Testis (tissue), 2 donors: ENCODE measurements at regions not wholly inside any gene's neighbourhood (a gene's known extent, or its start where the extent isn't known, plus 50 kb on each side); places are given as distances from the start of the nearest gene placed in this dataset.

ENCODE experiments used
- DNase-seq: peaks from one replicate; pipeline ENCODE4 v3.0.0-alpha.2; 2019
- H3K27ac ChIP-seq, 2 donors: fragments of 200-600 bp; sonication (generic); one replicate each; pipeline ENCODE4 v1.5.1; 2019
- H3K27me3 ChIP-seq: fragments of 200-600 bp; sonication (generic); one replicate; pipeline ENCODE4 v1.5.1; 2019
- H3K36me3 ChIP-seq: fragments of 200-600 bp; sonication (generic); one replicate; pipeline ENCODE4 v1.5.1; 2017; ENCODE audit warnings: low read depth; ENCODE audit errors: missing control alignments
- H3K4me1 ChIP-seq: fragments of 200-600 bp; sonication (generic); one replicate; pipeline ENCODE4 v1.5.1; 2019
- H3K4me3 ChIP-seq, 2 donors: fragments of 200-600 bp; sonication (generic); one replicate each; pipeline ENCODE4 v1.5.1; 2017 to 2019
- H3K9me3 ChIP-seq: fragments of 200-600 bp; sonication (generic); one replicate; pipeline ENCODE4 v1.5.1; 2017
- POLR2A ChIP-seq: fragments of 450-650 bp; IDR thresholded peaks from one replicate; pipeline ENCODE4 v1.6.1; 2017; ENCODE audit warnings: antibody characterized with exemption, mild to moderate bottlenecking, moderate library complexity
- WGBS, 2 donors: methylation state at CpG; one replicate each; pipeline ENCODE4 v1.1.5; 2018; 5-methylcytosine and 5-hydroxymethylcytosine counted together
- intact Hi-C: fragments of 100-400 bp; cut with DNase I; formaldehyde crosslinking; loops from one replicate; pipeline ENCODE4 v1.15.1; 2023; ENCODE audit warnings: low total_unique reads
- TF ChIP-seq, protein P1 (sequence below), 3 experiments: fragments of 450-650 bp in 2 of 3; fragments of 200-600 bp in 1 of 3; sonication (generic) in 1 of 3; IDR thresholded peaks; one replicate each; pipeline ENCODE4 v1.5.1; 2016 to 2019; ENCODE audit warnings: antibody characterized with exemption in 3 of 3, mild to moderate bottlenecking in 2 of 3, moderate library complexity in 1 of 3

DNA sequence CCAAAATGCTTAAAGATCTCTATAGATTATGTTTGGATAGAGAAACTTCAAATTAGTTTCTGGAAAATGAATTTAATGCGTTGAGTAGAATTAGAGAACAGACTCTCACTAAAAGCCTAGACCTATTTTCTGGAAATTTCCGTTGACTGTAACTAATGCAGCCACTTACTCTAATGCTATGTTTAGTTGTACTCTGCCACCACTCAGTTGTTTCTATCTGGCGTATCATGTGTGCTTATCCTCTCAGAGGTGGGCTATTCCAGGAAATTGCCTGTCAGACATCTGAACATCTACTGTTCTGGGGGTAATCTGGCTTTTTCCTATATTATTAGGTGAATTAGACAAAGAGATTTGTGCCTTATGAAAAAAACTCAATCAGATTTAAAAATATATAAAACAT is 347.1 kb upstream of the FSTL5 start:
- Histone ChIP-seq H3K27me3 (no peaks in the 10 kb centered on the region), H3K27ac (no peak overlapping the region), H3K4me1 (no peaks in the 10 kb centered on the region), H3K36me3 (no peaks in the 10 kb centered on the region), H3K4me3 (no peak overlapping the region), H3K9me3 (no peaks in the 10 kb centered on the region)
- TF ChIP-seq POLR2A: no peak
- TF ChIP-seq, protein P1, sequence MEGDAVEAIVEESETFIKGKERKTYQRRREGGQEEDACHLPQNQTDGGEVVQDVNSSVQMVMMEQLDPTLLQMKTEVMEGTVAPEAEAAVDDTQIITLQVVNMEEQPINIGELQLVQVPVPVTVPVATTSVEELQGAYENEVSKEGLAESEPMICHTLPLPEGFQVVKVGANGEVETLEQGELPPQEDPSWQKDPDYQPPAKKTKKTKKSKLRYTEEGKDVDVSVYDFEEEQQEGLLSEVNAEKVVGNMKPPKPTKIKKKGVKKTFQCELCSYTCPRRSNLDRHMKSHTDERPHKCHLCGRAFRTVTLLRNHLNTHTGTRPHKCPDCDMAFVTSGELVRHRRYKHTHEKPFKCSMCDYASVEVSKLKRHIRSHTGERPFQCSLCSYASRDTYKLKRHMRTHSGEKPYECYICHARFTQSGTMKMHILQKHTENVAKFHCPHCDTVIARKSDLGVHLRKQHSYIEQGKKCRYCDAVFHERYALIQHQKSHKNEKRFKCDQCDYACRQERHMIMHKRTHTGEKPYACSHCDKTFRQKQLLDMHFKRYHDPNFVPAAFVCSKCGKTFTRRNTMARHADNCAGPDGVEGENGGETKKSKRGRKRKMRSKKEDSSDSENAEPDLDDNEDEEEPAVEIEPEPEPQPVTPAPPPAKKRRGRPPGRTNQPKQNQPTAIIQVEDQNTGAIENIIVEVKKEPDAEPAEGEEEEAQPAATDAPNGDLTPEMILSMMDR (IDR thresholded peaks at IDR 0.05): no peak
- intact Hi-C loops: no loop called here
- DNase-seq: no peak
- WGBS, 2 donors: 94 to 97% methylated on average over 3 of the region's 3 CpGs

DNA sequence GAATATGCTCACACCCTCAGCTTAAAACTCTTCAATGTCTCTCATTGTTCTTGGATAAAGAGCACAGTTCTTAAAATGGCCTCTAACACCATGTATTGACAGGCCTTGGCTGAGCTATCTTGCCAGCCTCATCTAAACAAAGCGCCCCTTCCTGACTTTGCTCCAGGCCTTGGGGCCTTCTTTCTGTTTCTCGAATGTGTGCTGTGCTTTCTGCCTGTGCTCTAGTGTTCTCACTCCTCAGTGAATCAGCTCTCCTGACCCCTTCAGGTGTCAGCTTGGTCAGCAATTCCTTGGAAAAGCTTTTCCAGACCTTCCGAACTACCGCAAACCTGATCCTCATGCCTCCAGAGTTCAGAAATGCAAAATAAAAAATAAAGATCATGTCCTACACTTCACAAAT is 346.3 kb upstream of the FSTL5 start:
- Histone ChIP-seq H3K36me3 (no peaks in the 10 kb centered on the region), H3K9me3 (no peaks in the 10 kb centered on the region), H3K4me1 (no peaks in the 10 kb centered on the region), H3K27me3 (no peaks in the 10 kb centered on the region), H3K27ac (no peak overlapping the region), H3K4me3 (no peak overlapping the region)
- no peak for DNase-seq
- 87 to 89% methylated on average over 4 of the region's 4 CpGs for WGBS, 2 donors
- intact Hi-C loops: no loop called here
- TF ChIP-seq POLR2A: no peak
- TF ChIP-seq, protein P1 (IDR thresholded peaks at IDR 0.05): no peak

DNA sequence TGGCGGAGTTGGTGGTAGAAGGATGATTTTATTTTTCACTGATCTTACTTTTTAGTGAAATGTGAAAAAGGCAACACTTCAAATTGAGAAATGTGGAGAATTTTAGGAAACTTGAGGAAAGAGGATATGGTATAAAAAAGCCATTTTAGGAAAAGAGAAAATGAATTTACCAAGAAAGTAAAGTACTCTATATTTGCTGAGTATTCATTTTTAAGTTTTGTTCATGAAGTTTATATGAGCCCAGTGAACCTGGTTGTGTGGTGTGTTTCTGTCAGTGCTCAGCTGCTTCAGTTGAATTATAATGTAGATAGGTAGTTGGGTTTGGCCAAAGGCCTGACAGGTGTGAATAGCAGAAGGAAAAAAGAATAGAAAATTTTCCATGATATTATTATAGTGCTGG is 345.5 kb upstream of the FSTL5 start:
- 94 to 100% methylated on average over 1 of the region's 1 CpG for WGBS, 2 donors
- Histone ChIP-seq H3K4me3 (no peak overlapping the region), H3K27me3 (no peaks in the 10 kb centered on the region), H3K27ac (no peak overlapping the region), H3K9me3 (no peaks in the 10 kb centered on the region), H3K4me1 (no peaks in the 10 kb centered on the region), H3K36me3 (no peaks in the 10 kb centered on the region)
- intact Hi-C loops: no loop called here
- no peak for DNase-seq
- no peak for TF ChIP-seq POLR2A
- TF ChIP-seq, protein P1 (IDR thresholded peaks at IDR 0.05): no peak

DNA sequence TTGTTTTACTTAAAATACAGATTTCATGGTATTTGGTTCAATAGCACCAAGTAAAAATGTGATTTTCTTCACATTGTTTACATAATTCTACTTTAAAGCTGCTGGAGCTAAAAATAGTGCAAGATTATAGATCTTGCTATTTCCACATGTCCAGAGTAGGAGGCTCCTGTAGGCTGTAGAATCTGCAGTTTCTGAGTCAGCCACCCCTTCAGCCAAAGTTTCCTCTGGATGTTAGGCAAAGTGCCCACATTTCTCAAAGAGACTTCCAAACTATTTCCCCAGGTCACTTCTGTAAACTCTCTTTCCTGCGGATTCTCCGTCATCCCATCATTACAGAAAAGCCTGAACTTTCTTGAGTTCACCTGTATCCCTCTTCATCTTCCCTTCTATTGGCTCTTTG is 342.5 kb upstream of the FSTL5 start:
- H3K4me3 ChIP-seq: no peak overlapping the region
- no peak for DNase-seq
- 75 to 87% methylated on average over 2 of the region's 2 CpGs for WGBS, 2 donors
- H3K4me1 ChIP-seq: no peaks in the 10 kb centered on the region
- intact Hi-C loops: no loop called here
- no peak overlapping the region for H3K27ac ChIP-seq
- H3K9me3 ChIP-seq: no peaks in the 10 kb centered on the region
- TF ChIP-seq POLR2A: no peak
- TF ChIP-seq, protein P1 (IDR thresholded peaks at IDR 0.05): no peak
- H3K36me3 ChIP-seq: no peaks in the 10 kb centered on the region
- H3K27me3 ChIP-seq: no peaks in the 10 kb centered on the region

DNA sequence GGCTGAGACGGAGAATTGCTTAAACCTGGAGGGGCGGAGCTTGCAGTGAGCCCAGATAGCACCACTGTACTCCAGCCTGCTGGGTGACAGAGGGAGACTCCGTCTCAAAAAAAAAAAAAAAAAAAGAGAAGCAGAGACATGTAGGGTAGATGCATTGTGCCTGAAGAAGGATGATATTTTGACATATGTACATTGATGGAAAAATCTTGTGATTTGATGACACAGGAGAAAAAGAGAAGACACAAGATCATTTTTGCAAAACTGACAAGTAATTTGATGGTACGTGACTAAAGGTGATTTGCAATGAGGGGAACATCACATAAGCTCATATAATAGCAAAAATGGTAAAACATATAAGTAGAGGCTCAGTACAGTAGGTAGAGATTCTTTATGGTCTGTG is 340.1 kb upstream of the FSTL5 start:
- no peaks in the 10 kb centered on the region for H3K4me1 ChIP-seq
- 65 to 88% methylated on average over 4 of the region's 4 CpGs for WGBS, 2 donors
- H3K27ac ChIP-seq: no peak overlapping the region
- TF ChIP-seq POLR2A: no peak
- TF ChIP-seq, protein P1 (IDR thresholded peaks at IDR 0.05): no peak
- intact Hi-C loops: no loop called here
- no peaks in the 10 kb centered on the region for H3K27me3 ChIP-seq
- DNase-seq: no peak
- no peaks in the 10 kb centered on the region for H3K36me3 ChIP-seq
- no peak overlapping the region for H3K4me3 ChIP-seq
- no peaks in the 10 kb centered on the region for H3K9me3 ChIP-seq
